Panc1 (cell line): ENCODE measurements at regions not wholly inside any gene's neighbourhood (a gene's known extent, or its start where the extent isn't known, plus 50 kb on each side); places are given as distances from the start of the nearest gene placed in this dataset.

Experiments
- ATAC-seq: fragments of 200-7000 bp; cut with Tn5 transposase; 2 replicates; pipeline ENCODE4 v1.9.1; 2020; ENCODE audit warnings: mild to moderate bottlenecking, moderate library complexity
- BruUV-seq: library from RNA; stranded (reverse); fragments of 400-500 nt; replicated peaks from 2 replicates; lab custom pipeline; 2021; lab: Mats Ljungman, UMichigan
- CTCF ChIA-PET: fragments of 300-600 bp; sonication (Branson Sonifier 250); formaldehyde crosslinking; loops from one replicate; lab custom pipeline; 2022; ENCODE audit warnings: antibody characterized with exemption; lab: Charles Lee
- POLR2A ChIA-PET: fragments of 300-600 bp; sonication (Branson Sonifier 250); formaldehyde crosslinking; loops from one replicate; lab custom pipeline; 2022; ENCODE audit warnings: antibody characterized with exemption; lab: Charles Lee
- DNase-seq: peaks from one replicate; pipeline ENCODE4 v3.0.0-alpha.2; 2010; ENCODE audit warnings: low read depth, low spot score
- H3K27ac ChIP-seq: 2 replicates; pipeline ENCODE4 v1.5.1; 2011; ENCODE audit warnings: mild to moderate bottlenecking, low read length, inconsistent platforms
- H3K27me3 ChIP-seq: fragments of 200-500 bp; sonication (Bioruptor generic); 2 replicates; pipeline ENCODE4 v1.6.0; 2014; ENCODE audit warnings: low read length, inconsistent platforms; ENCODE audit not compliant: control insufficient read depth, insufficient read depth
- H3K36me3 ChIP-seq: fragments of 200-500 bp; sonication (Bioruptor generic); 2 replicates; pipeline ENCODE4 v1.5.1; 2014; ENCODE audit warnings: inconsistent platforms, mild to moderate bottlenecking, low read length, moderate library complexity; ENCODE audit not compliant: control insufficient read depth, insufficient read depth
- H3K4me1 ChIP-seq: 2 replicates; pipeline ENCODE4 v1.5.1; 2011; ENCODE audit warnings: inconsistent platforms, mild to moderate bottlenecking, low read length, moderate library complexity; ENCODE audit not compliant: control insufficient read depth, insufficient read depth
- H3K4me3 ChIP-seq, 2 experiments: 2 replicates each; pipeline ENCODE4 v1.5.1; 2011 to 2012; ENCODE audit warnings: low read depth in 2 of 2, low read length in 2 of 2, mild to moderate bottlenecking in 2 of 2, inconsistent platforms in 1 of 2, moderate library complexity in 1 of 2
- H3K9me3 ChIP-seq: fragments of 200-500 bp; sonication (Bioruptor generic); 2 replicates; pipeline ENCODE4 v1.5.1; 2014; ENCODE audit warnings: low read depth, mild to moderate bottlenecking, inconsistent platforms, low read length, moderate library complexity; ENCODE audit not compliant: control insufficient read depth, insufficient read depth
- POLR2AphosphoS5 ChIP-seq: IDR thresholded peaks from 2 replicates; pipeline ENCODE4 v1.6.1; 2012; ENCODE audit warnings: mild to moderate bottlenecking, low read depth, low read length, moderate library complexity
- SIN3A ChIP-seq: IDR thresholded peaks from 2 replicates; pipeline ENCODE4 v1.6.1; 2012; ENCODE audit warnings: low read depth, mild to moderate bottlenecking, low read length, moderate library complexity, borderline replicate concordance; ENCODE audit not compliant: insufficient read depth
- TCF7L2 ChIP-seq: IDR thresholded peaks from 2 replicates; pipeline ENCODE4 v1.6.1; 2011; ENCODE audit warnings: mild to moderate bottlenecking, low read depth, low read length, inconsistent platforms
- in situ Hi-C: cut with HindIII; loops from 2 replicates; pipeline ENCODE4 v1.10.0; 2016; ENCODE audit warnings: low sequenced_read_pairs, low pct_unique_long_range_greater_than_20kb
- intact Hi-C: fragments of 100-400 bp; cut with micrococcal nuclease; formaldehyde crosslinking; loops from one replicate; pipeline ENCODE4 v1.10.0; 2022; ENCODE audit not compliant: unreplicated experiment
- TF ChIP-seq, protein P1 (sequence below): fragments of 450-650 bp; IDR thresholded peaks from 2 replicates; pipeline ENCODE4 v1.5.1; 2017; ENCODE audit warnings: mild to moderate bottlenecking
- TF ChIP-seq, protein P2 (sequence below), 2 experiments: IDR thresholded peaks; 2 replicates each; pipeline ENCODE4 v1.6.1; 2011 to 2012; ENCODE audit warnings: low read depth in 2 of 2, control low read depth in 1 of 2, low read length in 1 of 2, mild to moderate bottlenecking in 1 of 2, moderate library complexity in 1 of 2; ENCODE audit not compliant: insufficient read depth in 1 of 2

DNA sequence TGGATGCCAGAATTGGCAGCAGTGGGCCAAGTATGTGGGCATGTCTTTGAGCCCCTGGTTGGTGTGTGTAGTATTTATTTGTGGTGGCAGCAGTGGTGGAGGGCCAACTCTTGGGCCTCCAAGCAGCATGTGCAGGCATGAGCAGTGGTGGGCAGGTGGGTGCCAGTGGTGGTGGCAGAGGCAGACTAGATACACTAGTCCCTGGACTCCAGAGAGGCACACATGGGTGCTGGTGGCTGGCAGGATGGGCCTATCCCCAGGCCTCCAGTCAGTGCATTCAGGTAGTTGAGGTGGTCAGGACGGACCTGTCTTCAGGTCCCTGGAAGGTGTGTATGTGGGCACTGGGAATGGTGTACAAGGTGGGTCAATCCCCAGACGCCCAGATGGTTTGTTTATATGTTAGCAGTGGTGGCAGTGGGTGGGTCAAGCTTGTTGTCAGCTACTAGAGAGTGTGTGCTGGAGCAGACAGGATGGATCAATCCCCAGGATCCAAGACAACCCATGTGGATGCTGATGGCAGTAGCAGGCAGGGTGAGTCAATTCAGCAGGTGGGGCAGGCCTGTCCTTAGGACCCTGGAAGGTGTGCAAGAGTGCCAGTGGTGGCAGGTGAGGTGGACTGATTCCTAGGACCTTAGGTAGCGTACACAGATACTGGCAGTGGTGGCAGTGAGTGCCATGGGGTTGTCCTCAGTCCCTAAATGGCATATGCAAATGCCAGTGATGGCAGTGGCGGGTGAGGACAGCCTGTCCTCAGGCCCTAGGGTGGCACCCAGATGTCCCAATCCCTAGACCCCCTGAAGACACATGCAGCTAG is 294.3 kb downstream of the RPS24 start:
- H3K27ac ChIP-seq = no peak overlapping the region
- in situ Hi-C loops (no loop called here), intact Hi-C loops (no loop called here)
- H3K36me3 ChIP-seq = no peaks in the 10 kb centered on the region
- DNase-seq (no peak), ATAC-seq (no peak)
- POLR2A ChIA-PET = interaction anchor here (0.6 kb wide), 1 partner anchor 9 kb away, joined by 4 read pairs; no protein-coding TSS in a partner anchor
- TF ChIP-seq TCF7L2 (no peak), POLR2AphosphoS5 (no peak), SIN3A (no peak)
- TF ChIP-seq, protein P1, sequence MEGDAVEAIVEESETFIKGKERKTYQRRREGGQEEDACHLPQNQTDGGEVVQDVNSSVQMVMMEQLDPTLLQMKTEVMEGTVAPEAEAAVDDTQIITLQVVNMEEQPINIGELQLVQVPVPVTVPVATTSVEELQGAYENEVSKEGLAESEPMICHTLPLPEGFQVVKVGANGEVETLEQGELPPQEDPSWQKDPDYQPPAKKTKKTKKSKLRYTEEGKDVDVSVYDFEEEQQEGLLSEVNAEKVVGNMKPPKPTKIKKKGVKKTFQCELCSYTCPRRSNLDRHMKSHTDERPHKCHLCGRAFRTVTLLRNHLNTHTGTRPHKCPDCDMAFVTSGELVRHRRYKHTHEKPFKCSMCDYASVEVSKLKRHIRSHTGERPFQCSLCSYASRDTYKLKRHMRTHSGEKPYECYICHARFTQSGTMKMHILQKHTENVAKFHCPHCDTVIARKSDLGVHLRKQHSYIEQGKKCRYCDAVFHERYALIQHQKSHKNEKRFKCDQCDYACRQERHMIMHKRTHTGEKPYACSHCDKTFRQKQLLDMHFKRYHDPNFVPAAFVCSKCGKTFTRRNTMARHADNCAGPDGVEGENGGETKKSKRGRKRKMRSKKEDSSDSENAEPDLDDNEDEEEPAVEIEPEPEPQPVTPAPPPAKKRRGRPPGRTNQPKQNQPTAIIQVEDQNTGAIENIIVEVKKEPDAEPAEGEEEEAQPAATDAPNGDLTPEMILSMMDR = no peak
- TF ChIP-seq, protein P2, sequence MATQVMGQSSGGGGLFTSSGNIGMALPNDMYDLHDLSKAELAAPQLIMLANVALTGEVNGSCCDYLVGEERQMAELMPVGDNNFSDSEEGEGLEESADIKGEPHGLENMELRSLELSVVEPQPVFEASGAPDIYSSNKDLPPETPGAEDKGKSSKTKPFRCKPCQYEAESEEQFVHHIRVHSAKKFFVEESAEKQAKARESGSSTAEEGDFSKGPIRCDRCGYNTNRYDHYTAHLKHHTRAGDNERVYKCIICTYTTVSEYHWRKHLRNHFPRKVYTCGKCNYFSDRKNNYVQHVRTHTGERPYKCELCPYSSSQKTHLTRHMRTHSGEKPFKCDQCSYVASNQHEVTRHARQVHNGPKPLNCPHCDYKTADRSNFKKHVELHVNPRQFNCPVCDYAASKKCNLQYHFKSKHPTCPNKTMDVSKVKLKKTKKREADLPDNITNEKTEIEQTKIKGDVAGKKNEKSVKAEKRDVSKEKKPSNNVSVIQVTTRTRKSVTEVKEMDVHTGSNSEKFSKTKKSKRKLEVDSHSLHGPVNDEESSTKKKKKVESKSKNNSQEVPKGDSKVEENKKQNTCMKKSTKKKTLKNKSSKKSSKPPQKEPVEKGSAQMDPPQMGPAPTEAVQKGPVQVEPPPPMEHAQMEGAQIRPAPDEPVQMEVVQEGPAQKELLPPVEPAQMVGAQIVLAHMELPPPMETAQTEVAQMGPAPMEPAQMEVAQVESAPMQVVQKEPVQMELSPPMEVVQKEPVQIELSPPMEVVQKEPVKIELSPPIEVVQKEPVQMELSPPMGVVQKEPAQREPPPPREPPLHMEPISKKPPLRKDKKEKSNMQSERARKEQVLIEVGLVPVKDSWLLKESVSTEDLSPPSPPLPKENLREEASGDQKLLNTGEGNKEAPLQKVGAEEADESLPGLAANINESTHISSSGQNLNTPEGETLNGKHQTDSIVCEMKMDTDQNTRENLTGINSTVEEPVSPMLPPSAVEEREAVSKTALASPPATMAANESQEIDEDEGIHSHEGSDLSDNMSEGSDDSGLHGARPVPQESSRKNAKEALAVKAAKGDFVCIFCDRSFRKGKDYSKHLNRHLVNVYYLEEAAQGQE (IDR thresholded peaks at IDR 0.05; ENCODE audit: insufficient read depth in 1 of 2, low read depth in 2 of 2, low read length in 1 of 2) = no peak
- peaks cover 14% of the 10 kb centered on the region for H3K9me3 ChIP-seq
- CTCF ChIA-PET = interaction anchor here (0.6 kb wide), 1 partner anchor 552 kb away, joined by 3 read pairs; no protein-coding TSS in a partner anchor
- BruUV-seq = no TSS peak
- H3K4me3 ChIP-seq = no peak overlapping the region
- no peaks in the 10 kb centered on the region; the same call in 1 of the 2 replicates for H3K27me3 ChIP-seq
- H3K4me1 ChIP-seq = no peaks in the 10 kb centered on the region

DNA sequence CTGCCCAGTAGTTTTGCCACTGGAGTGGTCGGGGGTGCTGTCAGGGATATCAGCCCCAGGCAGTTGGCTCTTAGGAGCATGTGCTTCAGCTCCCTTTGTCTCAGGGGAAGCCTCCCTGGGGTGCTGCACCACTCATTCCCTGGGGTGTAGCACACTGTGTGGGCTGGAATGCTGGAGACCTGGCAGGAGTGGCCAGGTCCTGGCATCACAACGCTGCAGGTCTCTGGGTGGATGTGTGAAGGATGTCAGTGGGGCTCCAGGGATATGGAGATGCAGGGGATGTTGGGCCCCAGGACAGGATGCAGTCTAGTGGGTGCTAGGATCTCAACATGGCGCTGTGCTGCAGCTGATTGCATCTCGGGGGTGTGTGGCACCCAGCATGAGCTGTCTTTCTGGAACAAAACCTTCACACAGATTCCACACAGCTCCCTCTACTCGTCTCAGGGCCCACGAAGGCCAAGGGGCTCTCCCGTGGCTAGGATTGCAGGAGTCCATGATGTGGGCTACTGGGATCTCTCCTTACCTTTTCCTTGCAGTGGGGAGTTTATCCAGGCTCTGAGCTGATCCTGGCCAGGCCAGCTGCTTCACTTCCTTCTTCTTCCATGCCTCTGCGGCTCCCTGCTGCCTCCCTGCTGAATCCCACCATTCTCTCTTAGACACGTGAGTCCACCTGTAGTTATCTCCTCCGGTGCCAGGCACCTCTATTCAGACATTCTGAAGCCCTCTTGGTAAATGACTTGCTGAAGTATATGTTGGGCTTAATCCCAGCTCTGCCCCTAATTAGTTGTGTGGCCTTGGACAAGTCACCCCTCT is 295.1 kb downstream of the RPS24 start:
- ATAC-seq (peak; percentile 21; the same call in 1 of the 2 replicates), DNase-seq (no peak)
- peaks cover 14% of the 10 kb centered on the region for H3K9me3 ChIP-seq
- no peak overlapping the region for H3K27ac ChIP-seq
- ChIA-PET POLR2A (interaction anchor here (0.6 kb wide), 1 partner anchor 8 kb away, joined by 4 read pairs; no protein-coding TSS in a partner anchor), CTCF (interaction anchor here (0.6 kb wide), 1 partner anchor 551 kb away, joined by 3 read pairs; no protein-coding TSS in a partner anchor)
- H3K36me3 ChIP-seq = no peaks in the 10 kb centered on the region
- in situ Hi-C loops (no loop called here), intact Hi-C loops (no loop called here)
- no TSS peak for BruUV-seq
- H3K4me3 ChIP-seq = no peak overlapping the region
- TF ChIP-seq SIN3A (no peak), POLR2AphosphoS5 (no peak), TCF7L2 (no peak)
- TF ChIP-seq, protein P1 = no peak
- TF ChIP-seq, protein P2 (IDR thresholded peaks at IDR 0.05; ENCODE audit: insufficient read depth in 1 of 2, low read depth in 2 of 2, low read length in 1 of 2) = no peak
- no peaks in the 10 kb centered on the region; the same call in 1 of the 2 replicates for H3K27me3 ChIP-seq
- no peaks in the 10 kb centered on the region for H3K4me1 ChIP-seq
